ENCODE measurements at regions not wholly inside any gene's neighbourhood (a gene's known extent, or its start where the extent isn't known, plus 50 kb on each side); places are given as distances from the start of the nearest gene placed in this dataset.

- no peak for TF ChIP-seq CTCF (IDR thresholded peaks at IDR 0.05; ENCODE audit: unreplicated experiment)
- CTCF ChIA-PET, result interaction anchor here (0.6 kb wide), 1 partner anchor 45 kb away, joined by 5 read pairs; no protein-coding TSS in a partner anchor
- Mint-ChIP-seq H3K4me1 (ENCODE audit: insufficient read depth, unreplicated experiment) (no peaks in the 10 kb centered on the region), H3K36me3 (ENCODE audit: insufficient read depth, unreplicated experiment) (no peaks in the 10 kb centered on the region), H3K27me3 (ENCODE audit: insufficient read depth, unreplicated experiment) (no peaks in the 10 kb centered on the region), H3K9me3 (ENCODE audit: unreplicated experiment) (no peaks in the 10 kb centered on the region), H3K27ac (ENCODE audit: low read depth, unreplicated experiment) (no peak overlapping the region), H3K4me3 (ENCODE audit: unreplicated experiment) (no peak overlapping the region)
- POLR2A ChIA-PET, result no interaction called here
- intact Hi-C loops (cut with micrococcal nuclease), result no loop called here
- DNase-seq (ENCODE audit: unreplicated experiment), result no peak
- BruUV-seq (replicated peaks), result no TSS peak
Observed at GRCh38 chr13:29946093-29946492, 95.7 kb upstream of the UBL3 start.

- no peak overlapping the region for H3K4me3 Mint-ChIP-seq (ENCODE audit: unreplicated experiment)
- H3K36me3 Mint-ChIP-seq (ENCODE audit: insufficient read depth, unreplicated experiment), result no peaks in the 10 kb centered on the region
- no peak for TF ChIP-seq CTCF (IDR thresholded peaks at IDR 0.05; ENCODE audit: unreplicated experiment)
- intact Hi-C loops (cut with micrococcal nuclease), result no loop called here
- H3K27me3 Mint-ChIP-seq (ENCODE audit: insufficient read depth, unreplicated experiment), result no peaks in the 10 kb centered on the region
- no TSS peak for BruUV-seq (replicated peaks)
- CTCF ChIA-PET, result no interaction called here
- no peaks in the 10 kb centered on the region for H3K4me1 Mint-ChIP-seq (ENCODE audit: insufficient read depth, unreplicated experiment)
- H3K27ac Mint-ChIP-seq (ENCODE audit: low read depth, unreplicated experiment), result no peak overlapping the region
- POLR2A ChIA-PET, result no interaction called here
- no peak for DNase-seq (ENCODE audit: unreplicated experiment)
- no peaks in the 10 kb centered on the region for H3K9me3 Mint-ChIP-seq (ENCODE audit: unreplicated experiment)
Observed at GRCh38 chr13:29943686-29944085, 93.3 kb upstream of the UBL3 start.

GRCh38 chr13:29943273-29943672, 92.9 kb upstream of the UBL3 start:
- BruUV-seq (replicated peaks), result no TSS peak

GRCh38 chr13:29940715-29941114, 90.3 kb upstream of the UBL3 start:
- Mint-ChIP-seq H3K27me3 (ENCODE audit: insufficient read depth, unreplicated experiment) (no peaks in the 10 kb centered on the region), H3K4me1 (ENCODE audit: insufficient read depth, unreplicated experiment) (no peaks in the 10 kb centered on the region), H3K27ac (ENCODE audit: low read depth, unreplicated experiment) (no peak overlapping the region), H3K9me3 (ENCODE audit: unreplicated experiment) (no peaks in the 10 kb centered on the region), H3K4me3 (ENCODE audit: unreplicated experiment) (no peak overlapping the region), H3K36me3 (ENCODE audit: insufficient read depth, unreplicated experiment) (no peaks in the 10 kb centered on the region)
- intact Hi-C loops (cut with micrococcal nuclease), result no loop called here
- no peak for TF ChIP-seq CTCF (IDR thresholded peaks at IDR 0.05; ENCODE audit: unreplicated experiment)
- BruUV-seq (replicated peaks), result no TSS peak
- no peak for DNase-seq (ENCODE audit: unreplicated experiment)
- POLR2A ChIA-PET, result no interaction called here
- CTCF ChIA-PET, result interaction anchor here (0.7 to 1.6 kb wide), 4 partner anchors 9 to 51 kb away, joined by 3 to 6 read pairs (median 3); no protein-coding TSS in a partner anchor

More at GRCh38 chr13:29943273-29943672, 92.9 kb upstream of the UBL3 start:
- Mint-ChIP-seq H3K27ac (ENCODE audit: low read depth, unreplicated experiment) (no peak overlapping the region), H3K36me3 (ENCODE audit: insufficient read depth, unreplicated experiment) (no peaks in the 10 kb centered on the region), H3K4me1 (ENCODE audit: insufficient read depth, unreplicated experiment) (no peaks in the 10 kb centered on the region), H3K9me3 (ENCODE audit: unreplicated experiment) (no peaks in the 10 kb centered on the region), H3K4me3 (ENCODE audit: unreplicated experiment) (no peak overlapping the region), H3K27me3 (ENCODE audit: insufficient read depth, unreplicated experiment) (no peaks in the 10 kb centered on the region)
- DNase-seq (ENCODE audit: unreplicated experiment), result no peak
- ChIA-PET POLR2A (interaction anchor here (0.8 kb wide), 1 partner anchor 41 kb away, joined by 3 read pairs; no protein-coding TSS in a partner anchor), CTCF (no interaction called here)
- intact Hi-C loops (cut with micrococcal nuclease), result no loop called here
- TF ChIP-seq CTCF (IDR thresholded peaks at IDR 0.05; ENCODE audit: unreplicated experiment), result no peak

All from MCF 10A (cell line).